ENCODE measurements at regions not wholly inside any gene's neighbourhood (a gene's known extent, or its start where the extent isn't known, plus 50 kb on each side); places are given as distances from the start of the nearest gene placed in this dataset.
"Not testable (repeated sequence)": the region's sequence is repeated elsewhere in the genome, so short reads cannot be mapped to it uniquely, and the experiment has no call there.

GRCh38 chr2:77664491-77664890 lies 142.3 kb upstream of the LRRTM4 start:
- DNase-seq (ENCODE audit: low spot score in 2 of 2), result no peak
- Mint-ChIP-seq H3K27ac (no peak overlapping the region), H3K9me3 (peaks cover 12% of the 10 kb centered on the region), H3K4me1 (no peaks in the 10 kb centered on the region), H3K36me3 (no peaks in the 10 kb centered on the region), H3K4me3 (no peak overlapping the region)
- no peak for ATAC-seq

- no peak overlapping the region for H3K4me3 Mint-ChIP-seq
- ATAC-seq (no peak), DNase-seq (ENCODE audit: low spot score in 2 of 2) (no peak)
- peaks cover 7% of the 10 kb centered on the region for H3K9me3 Mint-ChIP-seq
- no peaks in the 10 kb centered on the region for H3K4me1 Mint-ChIP-seq
- H3K27ac Mint-ChIP-seq, result no peak overlapping the region
- H3K36me3 Mint-ChIP-seq, result no peaks in the 10 kb centered on the region
These were observed 144.2 kb upstream of the LRRTM4 start for GRCh38 chr2:77666251-77666980.

- not testable (repeated sequence) for H3K27ac Mint-ChIP-seq; ATAC-seq; H3K36me3 Mint-ChIP-seq; H3K4me1 Mint-ChIP-seq; H3K4me3 Mint-ChIP-seq; H3K9me3 Mint-ChIP-seq; DNase-seq (ENCODE audit: low spot score in 2 of 2)
These were observed 162.6 kb upstream of the LRRTM4 start for GRCh38 chr2:77684543-77685319.

GRCh38 chr2:77712601-77713000 lies 190.4 kb upstream of the LRRTM4 start:
- DNase-seq (ENCODE audit: low spot score in 2 of 2) (no peak), ATAC-seq (no peak)
- H3K4me3 Mint-ChIP-seq, result no peak overlapping the region
- H3K27ac Mint-ChIP-seq, result no peak overlapping the region
- no peaks in the 10 kb centered on the region for H3K36me3 Mint-ChIP-seq
- no peaks in the 10 kb centered on the region for H3K4me1 Mint-ChIP-seq
- H3K9me3 Mint-ChIP-seq, result peaks cover 12% of the 10 kb centered on the region

- DNase-seq (ENCODE audit: low spot score in 2 of 2) (no peak), ATAC-seq (no peak)
- Mint-ChIP-seq H3K36me3 (no peaks in the 10 kb centered on the region), H3K4me1 (no peaks in the 10 kb centered on the region), H3K9me3 (peaks cover 12% of the 10 kb centered on the region), H3K27ac (no peak overlapping the region), H3K4me3 (no peak overlapping the region)
These were observed 191.2 kb upstream of the LRRTM4 start for GRCh38 chr2:77713412-77713811.

- peaks cover 15% of the 10 kb centered on the region for H3K9me3 Mint-ChIP-seq
- no peak overlapping the region for H3K4me3 Mint-ChIP-seq
- ATAC-seq, result no peak
- H3K27ac Mint-ChIP-seq, result no peak overlapping the region
- no peaks in the 10 kb centered on the region for H3K4me1 Mint-ChIP-seq
- DNase-seq (ENCODE audit: low spot score in 2 of 2), result no peak
- no peaks in the 10 kb centered on the region for H3K36me3 Mint-ChIP-seq
These were observed 197.9 kb upstream of the LRRTM4 start for GRCh38 chr2:77720115-77720514.

GRCh38 chr2:77721593-77721992 lies 199.4 kb upstream of the LRRTM4 start:
- DNase-seq (ENCODE audit: low spot score in 2 of 2), result no peak
- H3K36me3 Mint-ChIP-seq, result no peaks in the 10 kb centered on the region

GRCh38 chr2:77725045-77725444 lies 202.9 kb upstream of the LRRTM4 start:
- no peak for ATAC-seq
- no peaks in the 10 kb centered on the region for H3K36me3 Mint-ChIP-seq
- H3K4me1 Mint-ChIP-seq, result no peaks in the 10 kb centered on the region
- no peak overlapping the region for H3K27ac Mint-ChIP-seq
- peaks cover 10% of the 10 kb centered on the region for H3K9me3 Mint-ChIP-seq
- no peak overlapping the region for H3K4me3 Mint-ChIP-seq
- no peak for DNase-seq (ENCODE audit: low spot score in 2 of 2)

More at GRCh38 chr2:77721593-77721992, 199.4 kb upstream of the LRRTM4 start:
- H3K9me3 Mint-ChIP-seq, result peaks cover 12% of the 10 kb centered on the region
- no peak for ATAC-seq
- H3K4me1 Mint-ChIP-seq, result no peaks in the 10 kb centered on the region
- H3K4me3 Mint-ChIP-seq, result no peak overlapping the region
- no peak overlapping the region for H3K27ac Mint-ChIP-seq

GRCh38 chr2:77734662-77735340 lies 212.6 kb upstream of the LRRTM4 start:
- H3K36me3 Mint-ChIP-seq; H3K4me3 Mint-ChIP-seq; H3K27ac Mint-ChIP-seq; H3K4me1 Mint-ChIP-seq; ATAC-seq; DNase-seq (ENCODE audit: low spot score in 2 of 2): not testable (repeated sequence)
- H3K9me3 Mint-ChIP-seq, result peaks cover 18% of the 10 kb centered on the region

- H3K4me3 Mint-ChIP-seq, result no peak overlapping the region
- H3K4me1 Mint-ChIP-seq, result no peaks in the 10 kb centered on the region
- H3K9me3 Mint-ChIP-seq, result peaks cover 12% of the 10 kb centered on the region
- no peak overlapping the region for H3K27ac Mint-ChIP-seq
- ATAC-seq (no peak), DNase-seq (ENCODE audit: low spot score in 2 of 2) (no peak)
- H3K36me3 Mint-ChIP-seq, result no peaks in the 10 kb centered on the region
These were observed 215.1 kb upstream of the LRRTM4 start for GRCh38 chr2:77737236-77737635.

- Mint-ChIP-seq H3K36me3 (no peaks in the 10 kb centered on the region), H3K27ac (no peak overlapping the region), H3K4me3 (no peak overlapping the region), H3K4me1 (no peaks in the 10 kb centered on the region), H3K9me3 (peaks cover 21% of the 10 kb centered on the region)
- DNase-seq (ENCODE audit: low spot score in 2 of 2) (no peak), ATAC-seq (no peak)
These were observed 224.6 kb upstream of the LRRTM4 start for GRCh38 chr2:77746780-77747179.

GRCh38 chr2:77753710-77754345 lies 231.7 kb upstream of the LRRTM4 start:
- peaks cover 21% of the 10 kb centered on the region for H3K9me3 Mint-ChIP-seq
- H3K4me3 Mint-ChIP-seq, H3K36me3 Mint-ChIP-seq: not testable (repeated sequence)

GRCh38 chr2:77767388-77768076 lies 245.4 kb upstream of the LRRTM4 start:
- DNase-seq (ENCODE audit: low spot score in 2 of 2), result no peak
- Mint-ChIP-seq H3K27ac (no peak overlapping the region), H3K9me3 (peaks cover 20% of the 10 kb centered on the region), H3K36me3 (no peaks in the 10 kb centered on the region), H3K4me3 (no peak overlapping the region), H3K4me1 (no peaks in the 10 kb centered on the region)
- no peak for ATAC-seq

More at GRCh38 chr2:77753710-77754345, 231.7 kb upstream of the LRRTM4 start:
- not testable (repeated sequence) for ATAC-seq; DNase-seq (ENCODE audit: low spot score in 2 of 2); H3K27ac Mint-ChIP-seq; H3K4me1 Mint-ChIP-seq

GRCh38 chr2:77768508-77768907 lies 246.3 kb upstream of the LRRTM4 start:
- peaks cover 18% of the 10 kb centered on the region for H3K9me3 Mint-ChIP-seq
- H3K4me1 Mint-ChIP-seq, result no peaks in the 10 kb centered on the region
- H3K27ac Mint-ChIP-seq, result no peak overlapping the region
- no peak for ATAC-seq
- H3K4me3 Mint-ChIP-seq, result no peak overlapping the region
- H3K36me3 Mint-ChIP-seq, result no peaks in the 10 kb centered on the region
- DNase-seq (ENCODE audit: low spot score in 2 of 2), result no peak

- H3K4me1 Mint-ChIP-seq, result no peaks in the 10 kb centered on the region
- no peak overlapping the region for H3K27ac Mint-ChIP-seq
- ATAC-seq, result no peak
- no peaks in the 10 kb centered on the region for H3K36me3 Mint-ChIP-seq
- no peak for DNase-seq (ENCODE audit: low spot score in 2 of 2)
- H3K9me3 Mint-ChIP-seq, result peaks cover 21% of the 10 kb centered on the region
- H3K4me3 Mint-ChIP-seq, result no peak overlapping the region
These were observed 256.7 kb upstream of the LRRTM4 start for GRCh38 chr2:77778917-77779316.

All from stimulated activated effector memory CD8-positive, alpha-beta T cell treated with anti-CD3 and anti-CD28 coated beads, Interleukin-12 subunit alpha, Interleukin-12 subunit beta, amount 100 ng/mL, for 72 hours (primary cell).